HL-60 (cell line): ENCODE measurements at regions not wholly inside any gene's neighbourhood (a gene's known extent, or its start where the extent isn't known, plus 50 kb on each side); places are given as distances from the start of the nearest gene placed in this dataset.

Experiments used
- POLR2AphosphoS5 ChIP-seq: IDR thresholded peaks from 2 replicates; pipeline ENCODE4 v1.6.1; 2012; ENCODE audit warnings: low read depth
- TF ChIP-seq, protein P1 (sequence below): IDR thresholded peaks from one replicate; pipeline ENCODE4 v1.5.1; 2011; ENCODE audit warnings: low read length, control low read depth, inconsistent platforms; ENCODE audit not compliant: insufficient read depth

DNA sequence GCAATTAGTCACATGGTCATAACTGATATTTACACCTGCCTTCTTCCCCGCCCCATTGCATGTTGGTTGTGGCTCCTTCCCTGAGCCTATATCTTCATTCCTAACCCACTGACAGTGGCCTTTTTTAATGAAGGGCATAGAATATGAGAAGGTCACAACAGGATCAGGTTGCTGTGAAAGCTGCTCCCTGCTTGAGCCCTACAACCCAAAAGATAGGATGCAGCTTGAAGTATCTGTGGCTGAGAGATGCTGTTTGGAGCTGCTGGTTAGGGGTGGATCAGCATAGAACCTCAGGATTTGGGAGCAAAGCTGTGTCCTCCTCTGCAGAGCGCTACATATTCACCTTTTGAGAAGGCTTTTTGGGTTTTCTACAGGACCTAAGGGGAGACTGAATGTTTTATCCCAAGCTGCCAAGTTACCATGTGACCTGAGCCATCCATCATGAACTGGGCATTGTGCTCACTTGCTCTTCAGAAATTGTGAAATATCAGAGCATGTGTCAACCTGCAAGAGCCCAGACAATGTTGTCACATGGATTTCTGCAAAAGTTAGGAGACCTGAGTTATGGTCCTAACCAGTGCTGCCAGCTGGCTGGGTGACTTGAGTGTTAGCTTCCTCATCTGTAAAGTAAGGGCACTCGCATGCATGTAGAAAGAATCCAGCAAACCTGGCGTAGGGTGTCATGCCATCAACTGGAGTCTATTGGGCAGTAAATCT lies 49.8 kb upstream of the ARL8B start:
- TF ChIP-seq, protein P1, sequence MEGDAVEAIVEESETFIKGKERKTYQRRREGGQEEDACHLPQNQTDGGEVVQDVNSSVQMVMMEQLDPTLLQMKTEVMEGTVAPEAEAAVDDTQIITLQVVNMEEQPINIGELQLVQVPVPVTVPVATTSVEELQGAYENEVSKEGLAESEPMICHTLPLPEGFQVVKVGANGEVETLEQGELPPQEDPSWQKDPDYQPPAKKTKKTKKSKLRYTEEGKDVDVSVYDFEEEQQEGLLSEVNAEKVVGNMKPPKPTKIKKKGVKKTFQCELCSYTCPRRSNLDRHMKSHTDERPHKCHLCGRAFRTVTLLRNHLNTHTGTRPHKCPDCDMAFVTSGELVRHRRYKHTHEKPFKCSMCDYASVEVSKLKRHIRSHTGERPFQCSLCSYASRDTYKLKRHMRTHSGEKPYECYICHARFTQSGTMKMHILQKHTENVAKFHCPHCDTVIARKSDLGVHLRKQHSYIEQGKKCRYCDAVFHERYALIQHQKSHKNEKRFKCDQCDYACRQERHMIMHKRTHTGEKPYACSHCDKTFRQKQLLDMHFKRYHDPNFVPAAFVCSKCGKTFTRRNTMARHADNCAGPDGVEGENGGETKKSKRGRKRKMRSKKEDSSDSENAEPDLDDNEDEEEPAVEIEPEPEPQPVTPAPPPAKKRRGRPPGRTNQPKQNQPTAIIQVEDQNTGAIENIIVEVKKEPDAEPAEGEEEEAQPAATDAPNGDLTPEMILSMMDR = no peak
- no peak for TF ChIP-seq POLR2AphosphoS5
